ENCODE measurements at regions not wholly inside any gene's neighbourhood (a gene's known extent, or its start where the extent isn't known, plus 50 kb on each side); places are given as distances from the start of the nearest gene placed in this dataset.

GRCh38 chr1:113276507-113276906 is 113.8 kb upstream of the MAGI3 start:
- H3K4me3 ChIP-seq (ENCODE audit: low read depth, low read length): no peak overlapping the region
- no peak for TF ChIP-seq CTCF (IDR thresholded peaks at IDR 0.05; ENCODE audit: low read depth, low read length)
- no peak for DNase-seq (ENCODE audit: low read depth, low spot score)
- in situ Hi-C loops (cut with HindIII; ENCODE audit: low sequenced_read_pairs): no loop called here

- H3K4me3 ChIP-seq (ENCODE audit: low read depth, low read length): no peak overlapping the region
- TF ChIP-seq CTCF (IDR thresholded peaks at IDR 0.05; ENCODE audit: low read depth, low read length): no peak
- DNase-seq (ENCODE audit: low read depth, low spot score): no peak
- in situ Hi-C loops (cut with HindIII; ENCODE audit: low sequenced_read_pairs): no loop called here
Observed at GRCh38 chr1:113278371-113278770, 111.9 kb upstream of the MAGI3 start.

- in situ Hi-C loops (cut with HindIII; ENCODE audit: low sequenced_read_pairs): no loop called here
- DNase-seq (ENCODE audit: low read depth, low spot score): no peak
- TF ChIP-seq CTCF (IDR thresholded peaks at IDR 0.05; ENCODE audit: low read depth, low read length): no peak
Observed at GRCh38 chr1:113278777-113279176, 111.5 kb upstream of the MAGI3 start.

GRCh38 chr1:113279776-113280391 is 110.4 kb upstream of the MAGI3 start:
- H3K4me3 ChIP-seq (ENCODE audit: low read depth, low read length): no peak overlapping the region
- no peak for TF ChIP-seq CTCF (IDR thresholded peaks at IDR 0.05; ENCODE audit: low read depth, low read length)
- in situ Hi-C loops (cut with HindIII; ENCODE audit: low sequenced_read_pairs): no loop called here

More at GRCh38 chr1:113278777-113279176, 111.5 kb upstream of the MAGI3 start:
- no peak overlapping the region for H3K4me3 ChIP-seq (ENCODE audit: low read depth, low read length)

GRCh38 chr1:113280581-113280980 is 109.7 kb upstream of the MAGI3 start:
- H3K4me3 ChIP-seq (ENCODE audit: low read depth, low read length): no peak overlapping the region
- TF ChIP-seq CTCF (IDR thresholded peaks at IDR 0.05; ENCODE audit: low read depth, low read length): no peak
- in situ Hi-C loops (cut with HindIII; ENCODE audit: low sequenced_read_pairs): no loop called here
- DNase-seq (ENCODE audit: low read depth, low spot score): no peak

More at GRCh38 chr1:113279776-113280391, 110.4 kb upstream of the MAGI3 start:
- no peak for DNase-seq (ENCODE audit: low read depth, low spot score)

- no peak for DNase-seq (ENCODE audit: low read depth, low spot score)
- TF ChIP-seq CTCF (IDR thresholded peaks at IDR 0.05; ENCODE audit: low read depth, low read length): no peak
- H3K4me3 ChIP-seq (ENCODE audit: low read depth, low read length): no peak overlapping the region
- in situ Hi-C loops (cut with HindIII; ENCODE audit: low sequenced_read_pairs): no loop called here
Observed at GRCh38 chr1:113281550-113281949, 108.8 kb upstream of the MAGI3 start.

All from astrocyte of the spinal cord (primary cell).